ENCODE measurements at regions not wholly inside any gene's neighbourhood (a gene's known extent, or its start where the extent isn't known, plus 50 kb on each side); places are given as distances from the start of the nearest gene placed in this dataset.

DNA sequence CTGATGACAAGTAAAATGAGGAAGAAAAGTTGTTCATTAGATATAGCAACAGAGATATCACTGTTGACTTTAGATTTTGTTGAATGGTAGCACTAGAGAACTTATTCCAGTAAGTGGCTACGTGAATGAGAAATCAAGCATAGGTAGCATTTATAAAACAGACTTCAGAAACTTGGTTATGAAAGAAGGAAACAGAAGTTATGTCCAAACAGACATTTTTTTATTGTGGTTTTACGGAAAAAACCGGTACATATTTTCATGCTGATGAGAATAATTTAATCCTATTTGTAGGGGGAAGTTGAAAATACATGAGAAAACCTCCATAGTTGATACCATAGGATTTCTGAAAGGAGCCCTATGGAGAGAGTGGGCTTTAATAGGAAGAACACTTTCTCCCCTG lies 325.7 kb upstream of the SLC10A2 start:
- Histone ChIP-seq H3K4me2 (ENCODE audit: insufficient read depth, low read length) (no peak overlapping the region), H3K9me3 (ENCODE audit: insufficient read depth, low read length, severe bottlenecking) (no peaks in the 10 kb centered on the region), H2AFZ (ENCODE audit: low read depth, low read length) (no peak overlapping the region), H3K79me2 (ENCODE audit: insufficient read depth, low read length) (no peaks in the 10 kb centered on the region), H3K27me3 (ENCODE audit: insufficient read depth, low read length, poor library complexity) (no peaks in the 10 kb centered on the region), H3K4me1 (ENCODE audit: insufficient read depth, low read length) (no peaks in the 10 kb centered on the region), H3K27ac (ENCODE audit: low read length) (no peak overlapping the region), H4K20me1 (ENCODE audit: insufficient read depth, low read length) (no peaks in the 10 kb centered on the region), H3K4me3 (ENCODE audit: low read depth in 1 of 2, low read length in 2 of 2) (no peak overlapping the region), H3K36me3 (ENCODE audit: insufficient read depth, low read length) (no peaks in the 10 kb centered on the region), H3K9ac (ENCODE audit: low read depth, low read length) (no peak overlapping the region)
- DNase-seq (no peak), ATAC-seq (ENCODE audit: insufficient read depth, low read depth) (no peak)
- TF ChIP-seq, protein P1, sequence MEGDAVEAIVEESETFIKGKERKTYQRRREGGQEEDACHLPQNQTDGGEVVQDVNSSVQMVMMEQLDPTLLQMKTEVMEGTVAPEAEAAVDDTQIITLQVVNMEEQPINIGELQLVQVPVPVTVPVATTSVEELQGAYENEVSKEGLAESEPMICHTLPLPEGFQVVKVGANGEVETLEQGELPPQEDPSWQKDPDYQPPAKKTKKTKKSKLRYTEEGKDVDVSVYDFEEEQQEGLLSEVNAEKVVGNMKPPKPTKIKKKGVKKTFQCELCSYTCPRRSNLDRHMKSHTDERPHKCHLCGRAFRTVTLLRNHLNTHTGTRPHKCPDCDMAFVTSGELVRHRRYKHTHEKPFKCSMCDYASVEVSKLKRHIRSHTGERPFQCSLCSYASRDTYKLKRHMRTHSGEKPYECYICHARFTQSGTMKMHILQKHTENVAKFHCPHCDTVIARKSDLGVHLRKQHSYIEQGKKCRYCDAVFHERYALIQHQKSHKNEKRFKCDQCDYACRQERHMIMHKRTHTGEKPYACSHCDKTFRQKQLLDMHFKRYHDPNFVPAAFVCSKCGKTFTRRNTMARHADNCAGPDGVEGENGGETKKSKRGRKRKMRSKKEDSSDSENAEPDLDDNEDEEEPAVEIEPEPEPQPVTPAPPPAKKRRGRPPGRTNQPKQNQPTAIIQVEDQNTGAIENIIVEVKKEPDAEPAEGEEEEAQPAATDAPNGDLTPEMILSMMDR (IDR thresholded peaks at IDR 0.05; ENCODE audit: borderline replicate concordance, extremely low read depth, low read length, poor library complexity, severe bottlenecking): no peak
- TF ChIP-seq EZH2 (IDR thresholded peaks at IDR 0.05; ENCODE audit: borderline replicate concordance, low read depth, low read length, severe bottlenecking): no peak

DNA sequence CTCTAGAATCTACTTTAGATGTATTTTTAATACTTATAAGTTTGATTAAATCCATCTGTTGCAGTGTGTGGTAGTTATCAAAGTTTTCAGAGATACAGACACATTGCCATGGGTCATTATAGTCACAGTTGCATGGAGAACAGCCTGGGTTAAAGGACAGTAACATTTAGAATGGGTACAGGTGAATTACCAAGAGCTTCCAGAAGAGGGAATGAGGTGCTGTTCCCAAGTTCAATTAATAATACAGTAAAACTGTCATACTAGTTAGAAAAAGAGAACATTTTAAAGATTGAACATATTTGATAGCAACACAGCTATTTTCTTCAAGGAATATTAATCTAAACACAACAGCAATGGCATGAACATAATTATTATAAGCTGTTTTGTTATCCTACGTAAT lies 322.6 kb upstream of the SLC10A2 start:
- no peak overlapping the region for H2AFZ ChIP-seq (ENCODE audit: low read depth, low read length)
- no peaks in the 10 kb centered on the region for H3K79me2 ChIP-seq (ENCODE audit: insufficient read depth, low read length)
- no peak overlapping the region for H3K9ac ChIP-seq (ENCODE audit: low read depth, low read length)
- H3K4me2 ChIP-seq (ENCODE audit: insufficient read depth, low read length): no peak overlapping the region
- H3K27me3 ChIP-seq (ENCODE audit: insufficient read depth, low read length, poor library complexity): no peaks in the 10 kb centered on the region
- TF ChIP-seq, protein P1 (IDR thresholded peaks at IDR 0.05; ENCODE audit: borderline replicate concordance, extremely low read depth, low read length, poor library complexity, severe bottlenecking): no peak
- TF ChIP-seq EZH2 (IDR thresholded peaks at IDR 0.05; ENCODE audit: borderline replicate concordance, low read depth, low read length, severe bottlenecking): no peak
- H3K4me1 ChIP-seq (ENCODE audit: insufficient read depth, low read length): no peaks in the 10 kb centered on the region
- DNase-seq (no peak), ATAC-seq (ENCODE audit: insufficient read depth, low read depth) (no peak)
- no peaks in the 10 kb centered on the region for H4K20me1 ChIP-seq (ENCODE audit: insufficient read depth, low read length)
- H3K4me3 ChIP-seq (ENCODE audit: low read depth in 1 of 2, low read length in 2 of 2): no peak overlapping the region
- no peaks in the 10 kb centered on the region for H3K9me3 ChIP-seq (ENCODE audit: insufficient read depth, low read length, severe bottlenecking)
- no peaks in the 10 kb centered on the region for H3K36me3 ChIP-seq (ENCODE audit: insufficient read depth, low read length)
- H3K27ac ChIP-seq (ENCODE audit: low read length): no peak overlapping the region

DNA sequence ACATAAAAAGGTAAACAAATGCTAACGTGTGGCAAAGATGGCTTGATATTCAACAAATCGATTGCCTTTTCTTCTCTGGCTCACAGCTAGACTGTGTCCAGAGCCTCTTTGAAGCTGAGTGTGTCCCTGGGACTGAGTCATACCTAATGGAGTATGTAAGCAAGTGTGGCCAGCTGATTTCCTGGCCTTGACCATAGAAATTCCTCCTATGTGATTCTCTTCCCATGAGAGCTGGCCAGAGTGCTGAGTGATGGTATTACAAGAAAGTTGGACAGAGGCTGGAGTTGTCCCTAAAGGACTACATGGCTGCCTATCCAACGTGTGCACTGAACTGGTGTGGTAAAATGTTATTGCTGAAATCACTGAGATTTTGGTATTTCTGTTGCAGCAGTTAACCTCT lies 320.1 kb upstream of the SLC10A2 start:
- no peaks in the 10 kb centered on the region for H3K4me1 ChIP-seq (ENCODE audit: insufficient read depth, low read length)
- no peak overlapping the region for H3K4me2 ChIP-seq (ENCODE audit: insufficient read depth, low read length)
- peaks cover 3% of the 10 kb centered on the region for H3K9me3 ChIP-seq (ENCODE audit: insufficient read depth, low read length, severe bottlenecking)
- no peaks in the 10 kb centered on the region for H3K36me3 ChIP-seq (ENCODE audit: insufficient read depth, low read length)
- no peaks in the 10 kb centered on the region for H4K20me1 ChIP-seq (ENCODE audit: insufficient read depth, low read length)
- DNase-seq (no peak), ATAC-seq (ENCODE audit: insufficient read depth, low read depth) (no peak)
- no peaks in the 10 kb centered on the region for H3K27me3 ChIP-seq (ENCODE audit: insufficient read depth, low read length, poor library complexity)
- no peaks in the 10 kb centered on the region for H3K79me2 ChIP-seq (ENCODE audit: insufficient read depth, low read length)
- no peak overlapping the region for H3K4me3 ChIP-seq (ENCODE audit: low read depth in 1 of 2, low read length in 2 of 2)
- no peak overlapping the region for H3K27ac ChIP-seq (ENCODE audit: low read length)
- TF ChIP-seq EZH2 (IDR thresholded peaks at IDR 0.05; ENCODE audit: borderline replicate concordance, low read depth, low read length, severe bottlenecking): no peak
- H2AFZ ChIP-seq (ENCODE audit: low read depth, low read length): no peak overlapping the region
- H3K9ac ChIP-seq (ENCODE audit: low read depth, low read length): no peak overlapping the region

DNA sequence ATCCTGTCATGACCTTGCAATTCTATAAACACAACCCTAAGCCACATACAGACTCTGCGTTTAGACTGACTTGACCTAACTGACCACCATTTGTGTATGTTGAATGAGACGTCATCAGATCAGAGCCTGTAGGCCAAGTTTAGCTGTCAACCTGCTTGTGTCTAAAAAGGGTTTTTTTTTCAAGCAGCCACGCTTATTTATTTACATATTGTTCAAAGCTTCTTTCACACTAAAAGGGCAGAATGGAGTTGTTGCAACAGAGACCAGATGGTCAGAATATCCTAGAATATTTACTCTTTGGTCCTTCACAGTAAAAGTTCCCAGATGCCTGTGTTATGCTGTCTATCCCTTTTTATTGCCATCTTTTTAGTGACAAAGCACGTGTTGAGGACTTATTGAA lies 307.7 kb upstream of the SLC10A2 start:
- ATAC-seq (ENCODE audit: insufficient read depth, low read depth): no peak
- no peak overlapping the region for H2AFZ ChIP-seq (ENCODE audit: low read depth, low read length)
- H3K27ac ChIP-seq (ENCODE audit: low read length): no peak overlapping the region
- no peaks in the 10 kb centered on the region for H3K27me3 ChIP-seq (ENCODE audit: insufficient read depth, low read length, poor library complexity)
- no peaks in the 10 kb centered on the region for H3K4me1 ChIP-seq (ENCODE audit: insufficient read depth, low read length)
- no peaks in the 10 kb centered on the region for H3K9me3 ChIP-seq (ENCODE audit: insufficient read depth, low read length, severe bottlenecking)
- H3K36me3 ChIP-seq (ENCODE audit: insufficient read depth, low read length): no peaks in the 10 kb centered on the region
- H3K4me2 ChIP-seq (ENCODE audit: insufficient read depth, low read length): no peak overlapping the region
- H3K9ac ChIP-seq (ENCODE audit: low read depth, low read length): no peak overlapping the region
- TF ChIP-seq EZH2 (IDR thresholded peaks at IDR 0.05; ENCODE audit: borderline replicate concordance, low read depth, low read length, severe bottlenecking): no peak
- TF ChIP-seq, protein P1 (IDR thresholded peaks at IDR 0.05; ENCODE audit: borderline replicate concordance, extremely low read depth, low read length, poor library complexity, severe bottlenecking): no peak
- H3K4me3 ChIP-seq (ENCODE audit: low read depth in 1 of 2, low read length in 2 of 2): no peak overlapping the region
- DNase-seq: no peak
- no peaks in the 10 kb centered on the region for H4K20me1 ChIP-seq (ENCODE audit: insufficient read depth, low read length)
- no peaks in the 10 kb centered on the region for H3K79me2 ChIP-seq (ENCODE audit: insufficient read depth, low read length)
